Osteoblast (primary cell): ENCODE measurements at regions not wholly inside any gene's neighbourhood (a gene's known extent, or its start where the extent isn't known, plus 50 kb on each side); places are given as distances from the start of the nearest gene placed in this dataset.

Source experiments
- DNase-seq: peaks from one replicate; pipeline ENCODE4 v3.0.0; 2011; ENCODE audit warnings: low spot score, mixed read lengths; ENCODE audit not compliant: insufficient read length; ENCODE audit errors: missing footprints
- H2AFZ ChIP-seq: 2 replicates; pipeline ENCODE4 v1.6.0; 2011; ENCODE audit warnings: mild to moderate bottlenecking, low read length
- H3K27ac ChIP-seq: 2 replicates; pipeline ENCODE4 v1.5.1; 2011; ENCODE audit warnings: mild to moderate bottlenecking, low read depth, low read length, moderate library complexity
- H3K27me3 ChIP-seq: 2 replicates; pipeline ENCODE4 v1.6.0; 2012; ENCODE audit warnings: mild to moderate bottlenecking, control low read depth, inconsistent platforms, low read length, moderate library complexity; ENCODE audit not compliant: insufficient read depth
- H3K36me3 ChIP-seq: 2 replicates; pipeline ENCODE4 v1.5.1; 2011; ENCODE audit warnings: mild to moderate bottlenecking, low read length, control low read depth, moderate library complexity; ENCODE audit not compliant: insufficient read depth
- H3K4me1 ChIP-seq: 2 replicates; pipeline ENCODE4 v1.5.1; 2011; ENCODE audit warnings: mild to moderate bottlenecking, low read length, control low read depth, moderate library complexity; ENCODE audit not compliant: insufficient read depth
- H3K4me2 ChIP-seq: 2 replicates; pipeline ENCODE4 v1.6.0; 2011; ENCODE audit warnings: mild to moderate bottlenecking, low read length; ENCODE audit not compliant: insufficient read depth
- H3K4me3 ChIP-seq: fragments of 200-600 bp; sonication (generic); 3 replicates; pipeline ENCODE4 v1.5.1; 2012; ENCODE audit warnings: mild to moderate bottlenecking, low read length, inconsistent platforms; ENCODE audit not compliant: insufficient read depth
- H3K79me2 ChIP-seq: 2 replicates; pipeline ENCODE4 v1.6.0; 2012; ENCODE audit warnings: mild to moderate bottlenecking, low read length, control low read depth, inconsistent platforms; ENCODE audit not compliant: insufficient read depth
- H3K9me3 ChIP-seq: 2 replicates; pipeline ENCODE4 v1.5.1; 2011; ENCODE audit warnings: low read depth, low read length, control low read depth
- H4K20me1 ChIP-seq: 2 replicates; pipeline ENCODE4 v1.6.0; 2012; ENCODE audit warnings: mild to moderate bottlenecking, low read length, control low read depth; ENCODE audit not compliant: insufficient read depth
- TF ChIP-seq, protein P1 (sequence below): IDR thresholded peaks from 2 replicates; pipeline ENCODE4 v1.5.1; 2011; ENCODE audit warnings: mild to moderate bottlenecking, low read depth, low read length, moderate library complexity; ENCODE audit errors: extremely low read depth

DNA sequence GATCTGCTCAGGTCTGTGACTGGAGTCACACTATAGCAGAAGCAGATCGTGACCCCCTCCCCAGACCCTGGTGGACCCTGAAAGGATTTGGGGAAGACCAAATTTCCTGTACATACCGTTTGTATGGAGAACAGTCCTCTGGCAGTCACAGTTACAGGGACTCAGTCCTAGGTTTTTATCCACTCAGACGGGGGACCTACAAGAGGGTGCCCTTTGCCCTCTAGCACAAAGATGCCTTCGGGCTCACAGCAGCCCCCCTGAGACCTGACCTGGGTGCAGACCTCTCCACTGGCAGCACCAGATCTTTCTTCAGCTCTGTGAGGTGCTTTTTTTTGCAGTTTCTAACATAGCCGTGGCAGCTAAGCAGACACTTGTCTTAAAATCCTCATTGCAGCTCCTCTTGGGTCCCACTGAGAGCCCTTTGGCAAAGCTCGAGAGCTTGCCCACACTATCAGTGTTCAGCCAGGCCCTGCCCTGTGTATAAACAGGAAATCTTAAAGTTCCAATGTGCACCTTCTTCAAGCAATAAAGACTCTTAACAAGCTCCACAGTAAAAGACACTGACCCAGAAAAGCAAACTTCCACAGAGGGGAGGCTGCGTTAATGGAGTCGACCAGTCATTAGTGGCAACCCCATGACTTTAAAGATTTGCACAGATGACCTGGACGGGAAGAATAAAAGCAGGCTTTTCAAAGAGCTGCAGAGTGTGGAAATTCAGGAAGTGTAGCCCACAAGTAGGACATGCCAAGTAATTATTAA, 71.8 kb upstream of the LHFPL2 start:
- Histone ChIP-seq H3K4me1 (peaks cover 14% of the 10 kb centered on the region), H3K27ac (no peak overlapping the region), H3K4me3 (no peak overlapping the region), H4K20me1 (no peaks in the 10 kb centered on the region), H3K4me2 (no peak overlapping the region), H3K79me2 (no peaks in the 10 kb centered on the region), H3K27me3 (no peaks in the 10 kb centered on the region), H2AFZ (no peak overlapping the region), H3K9me3 (no peaks in the 10 kb centered on the region), H3K36me3 (no peaks in the 10 kb centered on the region)
- DNase-seq = no peak
- TF ChIP-seq, protein P1, sequence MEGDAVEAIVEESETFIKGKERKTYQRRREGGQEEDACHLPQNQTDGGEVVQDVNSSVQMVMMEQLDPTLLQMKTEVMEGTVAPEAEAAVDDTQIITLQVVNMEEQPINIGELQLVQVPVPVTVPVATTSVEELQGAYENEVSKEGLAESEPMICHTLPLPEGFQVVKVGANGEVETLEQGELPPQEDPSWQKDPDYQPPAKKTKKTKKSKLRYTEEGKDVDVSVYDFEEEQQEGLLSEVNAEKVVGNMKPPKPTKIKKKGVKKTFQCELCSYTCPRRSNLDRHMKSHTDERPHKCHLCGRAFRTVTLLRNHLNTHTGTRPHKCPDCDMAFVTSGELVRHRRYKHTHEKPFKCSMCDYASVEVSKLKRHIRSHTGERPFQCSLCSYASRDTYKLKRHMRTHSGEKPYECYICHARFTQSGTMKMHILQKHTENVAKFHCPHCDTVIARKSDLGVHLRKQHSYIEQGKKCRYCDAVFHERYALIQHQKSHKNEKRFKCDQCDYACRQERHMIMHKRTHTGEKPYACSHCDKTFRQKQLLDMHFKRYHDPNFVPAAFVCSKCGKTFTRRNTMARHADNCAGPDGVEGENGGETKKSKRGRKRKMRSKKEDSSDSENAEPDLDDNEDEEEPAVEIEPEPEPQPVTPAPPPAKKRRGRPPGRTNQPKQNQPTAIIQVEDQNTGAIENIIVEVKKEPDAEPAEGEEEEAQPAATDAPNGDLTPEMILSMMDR = no peak

DNA sequence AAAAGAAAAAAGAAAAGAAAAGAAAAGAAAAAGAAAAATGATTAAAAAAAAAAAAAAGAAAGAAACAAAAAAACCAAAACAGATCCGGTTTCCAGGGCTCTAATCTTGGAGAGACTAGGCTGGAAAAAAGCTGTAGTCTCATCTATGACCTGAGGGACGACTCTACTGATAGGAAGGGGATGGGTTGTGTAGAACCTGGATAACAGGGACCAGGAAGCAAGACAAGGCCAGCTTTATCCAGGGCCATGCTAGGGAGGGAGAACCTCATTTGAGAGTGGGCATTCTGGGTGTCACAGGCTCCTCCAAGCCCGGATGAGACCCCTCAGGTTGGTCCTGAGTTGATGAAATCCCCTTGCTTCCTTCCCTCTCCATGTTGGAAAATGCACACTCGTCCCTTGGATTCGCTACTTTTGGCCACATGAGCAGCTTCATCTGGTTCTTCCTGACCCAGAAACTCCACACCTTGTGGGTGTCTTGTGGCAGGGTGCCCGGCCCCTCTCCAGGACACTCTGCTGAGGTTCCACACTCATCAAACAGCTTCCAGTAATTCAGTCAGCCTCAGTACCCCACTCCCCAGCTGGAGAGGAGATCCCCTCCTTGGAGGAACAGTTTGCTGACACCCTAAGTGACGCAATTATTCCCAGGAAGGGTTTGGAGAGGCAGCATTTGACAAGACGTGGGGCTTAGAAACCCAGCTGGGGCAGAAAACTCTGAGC, 71.1 kb upstream of the LHFPL2 start:
- Histone ChIP-seq H3K4me2 (no peak overlapping the region), H4K20me1 (no peaks in the 10 kb centered on the region), H3K4me3 (no peak overlapping the region), H3K79me2 (no peaks in the 10 kb centered on the region), H2AFZ (no peak overlapping the region), H3K27ac (no peak overlapping the region), H3K27me3 (no peaks in the 10 kb centered on the region), H3K9me3 (no peaks in the 10 kb centered on the region), H3K36me3 (no peaks in the 10 kb centered on the region), H3K4me1 (peaks cover 14% of the 10 kb centered on the region)
- DNase-seq = peak; percentile 64
- TF ChIP-seq, protein P1 = no peak

DNA sequence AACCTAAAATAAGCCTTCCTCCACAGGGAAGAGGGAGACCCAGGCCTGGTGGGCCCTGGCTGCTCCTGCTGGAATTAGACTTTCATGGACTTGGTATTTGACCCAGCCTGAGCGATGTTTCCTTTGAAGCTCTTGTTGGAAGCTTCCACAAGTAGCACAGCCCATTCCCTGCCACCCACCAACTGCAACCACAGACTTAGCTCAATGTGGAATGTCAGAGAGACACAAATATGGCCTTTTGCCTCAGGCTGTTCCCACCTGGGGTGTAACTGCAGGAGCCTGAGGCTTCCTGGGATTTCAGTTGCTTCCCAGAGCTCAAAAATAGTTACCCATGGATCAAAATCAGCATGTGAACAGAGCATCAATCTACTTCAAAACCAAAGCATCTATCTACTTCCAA, 70.3 kb upstream of the LHFPL2 start:
- Histone ChIP-seq H3K27me3 (no peaks in the 10 kb centered on the region), H3K4me2 (no peak overlapping the region), H3K4me1 (peaks cover 14% of the 10 kb centered on the region), H2AFZ (no peak overlapping the region), H3K9me3 (no peaks in the 10 kb centered on the region), H3K79me2 (no peaks in the 10 kb centered on the region), H3K27ac (no peak overlapping the region), H3K4me3 (no peak overlapping the region), H4K20me1 (no peaks in the 10 kb centered on the region), H3K36me3 (no peaks in the 10 kb centered on the region)
- TF ChIP-seq, protein P1 = no peak
- no peak for DNase-seq

DNA sequence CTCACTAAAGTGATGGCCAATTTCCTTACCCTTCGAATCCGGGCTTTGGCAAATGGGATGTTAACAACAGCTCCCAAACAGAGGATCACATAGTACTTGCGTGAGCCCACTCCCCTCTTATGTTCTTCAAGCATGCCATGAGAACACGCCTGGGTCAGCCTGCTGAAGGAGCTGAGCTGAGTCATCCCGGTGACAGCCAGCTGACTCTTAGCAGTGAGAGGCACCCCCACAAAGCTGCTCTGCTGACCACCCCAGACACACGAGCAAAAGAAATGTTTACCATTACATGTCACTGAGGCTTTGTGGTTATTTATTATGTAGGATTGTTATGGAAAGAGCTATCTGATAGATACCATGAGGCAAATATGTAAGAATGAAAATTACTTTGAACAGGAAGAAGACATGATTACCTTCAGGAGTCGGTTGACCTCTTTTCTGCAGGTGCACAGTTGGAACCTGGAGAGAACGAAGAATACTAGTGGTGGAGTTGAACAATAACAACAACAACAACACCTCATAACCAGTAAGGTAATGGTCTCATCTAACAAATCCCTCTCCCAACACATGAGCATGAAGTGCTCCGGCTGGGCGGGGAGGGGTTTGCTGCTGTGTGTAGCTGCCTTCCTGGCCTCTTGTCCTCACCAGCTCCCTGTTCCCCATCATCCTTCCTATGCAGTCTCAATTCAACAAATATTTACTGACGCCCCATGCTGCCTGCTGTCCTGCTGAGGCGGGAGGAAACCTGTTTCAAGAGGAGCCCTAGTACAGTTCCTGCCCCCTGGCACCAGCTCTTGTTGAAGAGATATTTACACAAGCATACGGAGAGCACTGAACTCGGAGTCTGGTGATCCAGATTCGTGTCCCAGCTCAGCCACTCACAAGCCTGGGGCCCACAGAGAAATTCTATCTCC, 69.4 kb upstream of the LHFPL2 start:
- Histone ChIP-seq H2AFZ (no peak overlapping the region), H3K4me1 (peaks cover 14% of the 10 kb centered on the region), H3K79me2 (no peaks in the 10 kb centered on the region), H3K27ac (no peak overlapping the region), H3K27me3 (no peaks in the 10 kb centered on the region), H3K36me3 (no peaks in the 10 kb centered on the region), H4K20me1 (no peaks in the 10 kb centered on the region), H3K4me3 (no peak overlapping the region), H3K9me3 (no peaks in the 10 kb centered on the region), H3K4me2 (no peak overlapping the region)
- no peak for DNase-seq
- TF ChIP-seq, protein P1 = no peak
